Amniotic epithelial cell (primary cell): ENCODE measurements at regions not wholly inside any gene's neighbourhood (a gene's known extent, or its start where the extent isn't known, plus 50 kb on each side); places are given as distances from the start of the nearest gene placed in this dataset.
"Not testable (repeated sequence)": the region's sequence is repeated elsewhere in the genome, so short reads cannot be mapped to it uniquely, and the experiment has no call there.

ENCODE experiments used
- DNase-seq: peaks from one replicate; pipeline ENCODE4 v3.0.0-alpha.2; 2010; ENCODE audit warnings: low read depth

GRCh38 chr18:34529358-34530335 is 180.5 kb upstream of the DTNA start:
- DNase-seq = no peak

GRCh38 chr18:34531110-34531509 is 179.0 kb upstream of the DTNA start:
- no peak for DNase-seq

GRCh38 chr18:34534642-34535041 is 175.5 kb upstream of the DTNA start:
- DNase-seq = not testable (repeated sequence)

GRCh38 chr18:34540897-34541296 is 169.2 kb upstream of the DTNA start:
- no peak for DNase-seq

- DNase-seq = no peak
These were observed 167.5 kb upstream of the DTNA start for GRCh38 chr18:34542625-34543024.

- no peak for DNase-seq
These were observed 166.7 kb upstream of the DTNA start for GRCh38 chr18:34543356-34543755.

- no peak for DNase-seq
These were observed 166.2 kb upstream of the DTNA start for GRCh38 chr18:34543945-34544344.

GRCh38 chr18:34544930-34545329 is 165.2 kb upstream of the DTNA start:
- DNase-seq = no peak

GRCh38 chr18:34548120-34548972 is 161.8 kb upstream of the DTNA start:
- DNase-seq = no peak

- no peak for DNase-seq
These were observed 161.2 kb upstream of the DTNA start for GRCh38 chr18:34548973-34549294.

- DNase-seq = no peak
These were observed 160.7 kb upstream of the DTNA start for GRCh38 chr18:34549367-34549766.

- DNase-seq = no peak
These were observed 159.9 kb upstream of the DTNA start for GRCh38 chr18:34550156-34550555.

- no peak for DNase-seq
These were observed 159.2 kb upstream of the DTNA start for GRCh38 chr18:34550902-34551301.

GRCh38 chr18:34551824-34552223 is 158.3 kb upstream of the DTNA start:
- no peak for DNase-seq

- no peak for DNase-seq
These were observed 147.7 kb upstream of the DTNA start for GRCh38 chr18:34562252-34562870.

GRCh38 chr18:34567857-34568256 is 142.2 kb upstream of the DTNA start:
- DNase-seq = no peak

- no peak for DNase-seq
These were observed 133.5 kb upstream of the DTNA start for GRCh38 chr18:34576622-34577021.

- DNase-seq = no peak
These were observed 126.2 kb upstream of the DTNA start for GRCh38 chr18:34583895-34584294.

- no peak for DNase-seq
These were observed 119.6 kb upstream of the DTNA start for GRCh38 chr18:34590503-34590902.

- no peak for DNase-seq
These were observed 118.1 kb upstream of the DTNA start for GRCh38 chr18:34591920-34592444.

- DNase-seq = no peak
These were observed 117.6 kb upstream of the DTNA start for GRCh38 chr18:34592481-34592880.

- peak; percentile 78 for DNase-seq
These were observed 117.1 kb upstream of the DTNA start for GRCh38 chr18:34592961-34593382.
